Neural progenitor cell (in vitro differentiated cells): ENCODE measurements at regions not wholly inside any gene's neighbourhood (a gene's known extent, or its start where the extent isn't known, plus 50 kb on each side); places are given as distances from the start of the nearest gene placed in this dataset.

Source experiments
- CTCF ChIP-seq: fragments of 200-600 bp; sonication (generic); IDR thresholded peaks from 2 replicates; pipeline ENCODE4 v1.5.1; 2017; ENCODE audit warnings: antibody characterized with exemption, mild to moderate bottlenecking
- EZH2 ChIP-seq: fragments of 200-600 bp; sonication (generic); IDR thresholded peaks from 2 replicates; pipeline ENCODE4 v1.6.1; 2017; ENCODE audit warnings: antibody characterized with exemption, mild to moderate bottlenecking, moderate library complexity
- EZH2phosphoT487 ChIP-seq: fragments of 200-600 bp; sonication (generic); IDR thresholded peaks from 2 replicates; pipeline ENCODE4 v1.6.1; 2017; ENCODE audit warnings: antibody characterized with exemption

- TF ChIP-seq CTCF (no peak), EZH2phosphoT487 (no peak), EZH2 (no peak)
Observed at GRCh38 chr1:79519084-79519760, 512.7 kb upstream of the ADGRL4 start.
